ENCODE measurements at regions not wholly inside any gene's neighbourhood (a gene's known extent, or its start where the extent isn't known, plus 50 kb on each side); places are given as distances from the start of the nearest gene placed in this dataset.

GRCh38 chr2:174694920-174695319 lies 69.4 kb downstream of the CHRNA1 start (continued):
- TF ChIP-seq REST (IDR thresholded peaks at IDR 0.05; ENCODE audit: low read depth) (no peak), FOSL1 (IDR thresholded peaks at IDR 0.05; ENCODE audit: low read depth) (no peak)

DNA sequence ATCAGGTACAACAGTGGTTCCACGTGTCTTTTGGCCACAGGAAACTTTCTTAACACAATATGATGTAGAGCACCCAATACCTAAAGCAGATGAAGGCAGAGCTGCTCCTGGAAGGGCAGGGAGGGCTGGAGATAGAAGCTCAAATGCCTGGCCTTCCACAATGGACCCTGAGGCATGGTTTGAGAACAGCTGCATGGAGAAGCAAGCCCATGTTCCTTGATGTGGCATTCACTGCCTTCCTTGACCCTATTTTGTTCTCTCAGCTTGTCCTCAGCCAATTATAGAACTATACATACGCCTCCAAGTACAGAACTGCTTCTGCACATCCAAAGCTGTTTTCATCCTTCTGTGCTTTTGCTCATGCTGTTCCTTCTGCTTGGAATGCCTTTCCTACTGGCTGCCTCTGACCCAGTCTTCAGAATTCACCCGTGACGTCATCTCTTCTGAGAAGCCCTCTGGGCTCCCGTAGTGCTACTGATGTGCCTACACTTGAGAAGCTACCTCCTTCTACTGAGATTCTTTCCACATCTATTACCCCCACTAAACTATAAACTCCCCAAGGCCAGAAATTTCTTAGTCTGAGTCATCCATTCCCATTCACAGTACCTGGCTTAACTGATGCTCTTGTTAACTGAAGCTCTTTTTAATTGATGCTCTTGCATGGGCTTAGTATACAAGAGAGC lies 69.9 kb downstream of the CHRNA1 start:
- Histone ChIP-seq H3K4me3 (replicated peaks in 1 of 2; ENCODE audit: low read depth in 1 of 2, low read length in 2 of 2) (no peak overlapping the region), H3K9me3 (ENCODE audit: control insufficient read depth in 1 of 2, insufficient read depth in 1 of 2, low read depth in 1 of 2, low read length in 2 of 2) (no peaks in the 10 kb centered on the region), H3K79me2 (ENCODE audit: insufficient read depth, low read length) (no peaks in the 10 kb centered on the region), H3K9me2 (ENCODE audit: insufficient read depth) (no peaks in the 10 kb centered on the region), H2AFZ (ENCODE audit: low read depth, low read length, poor library complexity, severe bottlenecking) (no peak overlapping the region), H3K36me3 (ENCODE audit: control insufficient read depth in 1 of 2, insufficient read depth in 2 of 2, low read length in 2 of 2) (no peaks in the 10 kb centered on the region), H3K4me2 (ENCODE audit: low read length) (no peak overlapping the region), H3K4me1 (ENCODE audit: control insufficient read depth in 1 of 2, insufficient read depth in 2 of 2, low read length in 2 of 2) (no peaks in the 10 kb centered on the region), H3K27ac (ENCODE audit: low read depth, low read length) (no peak overlapping the region), H3K9ac (ENCODE audit: low read length) (no peak overlapping the region), H3K27me3 (ENCODE audit: insufficient read depth, low read length) (peaks cover 3% of the 10 kb centered on the region; the same call in 1 of the 2 replicates), H4K20me1 (ENCODE audit: insufficient read depth) (no peaks in the 10 kb centered on the region)
- BruUV-seq (replicated peaks) = no TSS peak
- RAD21 ChIA-PET (ENCODE audit: low non-redundant PET in 1 of 2, low total read pairs in 2 of 2, uncharacterized antibody in 2 of 2, unreplicated experiment in 2 of 2) = no interaction called here
- ATAC-seq (no peak), DNase-seq (ENCODE audit: low read depth, low spot score) (no peak)
- POLR2A ChIA-PET = no interaction called here
- TF ChIP-seq, protein P1, sequence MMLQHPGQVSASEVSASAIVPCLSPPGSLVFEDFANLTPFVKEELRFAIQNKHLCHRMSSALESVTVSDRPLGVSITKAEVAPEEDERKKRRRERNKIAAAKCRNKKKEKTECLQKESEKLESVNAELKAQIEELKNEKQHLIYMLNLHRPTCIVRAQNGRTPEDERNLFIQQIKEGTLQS (IDR thresholded peaks at IDR 0.05) = no peak
- TF ChIP-seq ZNF274 (IDR thresholded peaks at IDR 0.05; ENCODE audit: low read depth, low read length) = no peak
- intact Hi-C loops (cut with micrococcal nuclease) = no loop called here
- CTCF ChIA-PET = interaction anchor here (0.9 to 1.6 kb wide), 2 partner anchors 55 to 234 kb away, joined by 3 to 5 read pairs; no protein-coding TSS in a partner anchor
